Mucosa of rectum (tissue), 2 donors: ENCODE measurements at regions not wholly inside any gene's neighbourhood (a gene's known extent, or its start where the extent isn't known, plus 50 kb on each side); places are given as distances from the start of the nearest gene placed in this dataset.

Experiments
- H3K27ac ChIP-seq, 2 donors: one replicate each; pipeline ENCODE4 v1.7.0; 2013; ENCODE audit warnings: inconsistent platforms in 2 of 2, low read depth in 2 of 2, low read length in 2 of 2
- H3K27me3 ChIP-seq, 2 donors: one replicate each; pipeline ENCODE4 v1.7.0; 2013; ENCODE audit warnings: low read length in 2 of 2; ENCODE audit not compliant: control insufficient read depth in 2 of 2, insufficient read depth in 2 of 2
- H3K36me3 ChIP-seq, 2 donors: one replicate each; pipeline ENCODE4 v1.7.0; 2013; ENCODE audit warnings: low read length in 2 of 2; ENCODE audit not compliant: control insufficient read depth in 2 of 2, insufficient read depth in 2 of 2
- H3K4me1 ChIP-seq, 2 donors: one replicate each; pipeline ENCODE4 v1.7.0; 2013; ENCODE audit warnings: low read length in 2 of 2, mild to moderate bottlenecking in 1 of 2; ENCODE audit not compliant: control insufficient read depth in 2 of 2, insufficient read depth in 2 of 2
- H3K4me3 ChIP-seq, 2 donors: one replicate each; pipeline ENCODE4 v1.7.0; 2013; ENCODE audit warnings: low read length in 2 of 2
- H3K9ac ChIP-seq, 2 donors: one replicate each; pipeline ENCODE4 v1.7.0; 2013; ENCODE audit warnings: low read length in 2 of 2, low read depth in 1 of 2, mild to moderate bottlenecking in 1 of 2
- H3K9me3 ChIP-seq, 2 donors: one replicate each; pipeline ENCODE4 v1.7.0; 2013; ENCODE audit warnings: low read length in 2 of 2; ENCODE audit not compliant: control insufficient read depth in 2 of 2
- donor health status: healthy.
- donor health status: Normal muscosa, but diverticular disease.

DNA sequence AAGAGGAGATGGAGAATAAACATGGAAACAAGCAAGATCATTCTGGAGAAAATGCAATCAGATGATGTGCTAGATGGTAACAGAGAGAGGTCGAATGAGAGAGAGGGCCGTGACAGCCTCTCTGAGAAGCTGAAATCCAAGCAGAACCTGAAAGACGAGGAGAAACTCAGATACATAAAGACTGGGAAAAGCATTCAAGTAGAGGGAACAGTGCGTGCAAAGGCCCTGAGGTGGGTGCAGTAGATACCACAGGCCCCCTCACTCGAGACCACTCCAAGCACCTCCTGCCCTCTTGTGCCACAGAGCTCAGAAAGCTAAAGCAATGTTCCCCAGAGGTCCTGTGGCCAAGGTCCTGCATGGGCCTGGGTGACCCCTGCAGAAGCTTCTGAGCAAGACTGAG, 54.8 kb upstream of the DLK1 start:
- H3K27ac ChIP-seq = no peak overlapping the region
- no peak overlapping the region for H3K9ac ChIP-seq
- H3K9me3 ChIP-seq = no peaks in the 10 kb centered on the region
- peaks cover 14 to 43% of the 10 kb centered on the region in 2 donors for H3K4me1 ChIP-seq
- no peak overlapping the region for H3K4me3 ChIP-seq
- no peaks in the 10 kb centered on the region for H3K36me3 ChIP-seq
- peaks cover 0 to 2% of the 10 kb centered on the region in 2 donors for H3K27me3 ChIP-seq

GRCh38 chr14:100673085-100673806, 53.4 kb upstream of the DLK1 start:
- no peak overlapping the region for H3K4me3 ChIP-seq

DNA sequence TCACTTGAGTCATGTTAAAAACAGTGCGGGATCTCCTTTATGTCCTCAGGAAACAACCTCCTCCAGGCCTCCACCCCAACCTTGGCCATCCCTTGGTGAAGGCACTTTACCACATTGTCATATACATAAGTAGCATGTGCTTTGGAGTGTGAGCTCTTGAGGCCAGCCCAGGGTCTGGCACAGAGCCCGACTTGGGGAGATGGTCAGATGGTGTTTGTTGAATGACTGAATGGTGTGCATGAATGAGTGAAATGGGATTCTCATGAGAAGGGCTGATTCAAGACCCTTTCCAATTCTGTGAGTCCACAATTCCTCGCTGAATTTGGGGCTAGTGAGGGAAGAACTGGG, 52.9 kb upstream of the DLK1 start:
- Histone ChIP-seq H3K27me3 (peaks cover 0 to 2% of the 10 kb centered on the region in 2 donors), H3K36me3 (no peaks in the 10 kb centered on the region), H3K4me1 (peaks cover 27 to 52% of the 10 kb centered on the region in 2 donors), H3K9ac (no peak overlapping the region), H3K9me3 (no peaks in the 10 kb centered on the region), H3K27ac (no peak overlapping the region), H3K4me3 (no peak overlapping the region)

More at GRCh38 chr14:100673085-100673806, 53.4 kb upstream of the DLK1 start:
- no peaks in the 10 kb centered on the region for H3K36me3 ChIP-seq
- H3K9me3 ChIP-seq = no peaks in the 10 kb centered on the region
- peaks cover 24 to 52% of the 10 kb centered on the region in 2 donors for H3K4me1 ChIP-seq
- H3K27ac ChIP-seq = peak overlapping the region in 1 of 2 donors; percentile 47
- H3K9ac ChIP-seq = peak overlapping the region in 1 of 2 donors; percentile 41
- H3K27me3 ChIP-seq = peaks cover 0 to 2% of the 10 kb centered on the region in 2 donors

GRCh38 chr14:100674428-100674827, 52.3 kb upstream of the DLK1 start:
- Histone ChIP-seq H3K36me3 (no peaks in the 10 kb centered on the region), H3K27ac (no peak overlapping the region), H3K4me1 (peaks cover 23 to 45% of the 10 kb centered on the region in 2 donors), H3K27me3 (peaks cover 0 to 2% of the 10 kb centered on the region in 2 donors), H3K9me3 (no peaks in the 10 kb centered on the region), H3K4me3 (no peak overlapping the region), H3K9ac (no peak overlapping the region)

DNA sequence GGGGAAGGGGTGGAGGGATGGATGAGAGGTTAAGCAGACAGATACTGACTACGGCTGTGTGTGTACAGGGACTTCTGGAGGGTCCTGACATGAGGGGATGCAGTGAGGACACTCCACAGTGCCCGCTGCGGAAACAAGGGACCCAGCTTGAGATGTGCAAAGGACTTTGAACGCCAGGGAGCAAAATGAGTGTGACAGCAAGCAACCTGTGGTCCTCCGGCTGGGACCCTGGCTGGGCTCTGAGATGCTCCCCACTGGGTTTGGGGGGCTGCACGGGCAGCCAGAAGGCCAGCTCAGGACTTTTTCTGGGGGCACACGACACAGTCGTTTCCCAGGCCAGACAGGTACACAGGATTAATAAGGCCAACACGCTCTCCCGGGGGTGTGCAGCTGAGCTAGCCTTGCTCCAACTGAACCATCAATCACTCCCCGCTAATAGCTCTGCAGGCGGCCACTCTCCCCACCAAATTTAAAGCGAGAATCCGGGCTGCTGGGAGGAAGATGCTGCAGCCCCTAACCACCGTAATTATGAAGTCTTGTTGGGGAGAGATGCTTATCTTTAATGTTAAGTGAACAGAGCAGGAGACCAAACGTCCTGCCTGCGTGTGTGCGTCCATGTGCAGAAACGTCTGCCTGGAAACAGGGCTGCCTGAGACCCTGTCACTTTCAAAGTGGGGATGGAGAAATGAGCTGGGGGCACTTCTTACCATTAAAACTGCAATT, 51.6 kb upstream of the DLK1 start:
- Histone ChIP-seq H3K4me3 (no peak overlapping the region), H3K27ac (no peak overlapping the region), H3K4me1 (peaks cover 23 to 41% of the 10 kb centered on the region in 2 donors), H3K9me3 (no peaks in the 10 kb centered on the region), H3K27me3 (peaks cover 0 to 1% of the 10 kb centered on the region in 2 donors), H3K9ac (no peak overlapping the region), H3K36me3 (no peaks in the 10 kb centered on the region)

DNA sequence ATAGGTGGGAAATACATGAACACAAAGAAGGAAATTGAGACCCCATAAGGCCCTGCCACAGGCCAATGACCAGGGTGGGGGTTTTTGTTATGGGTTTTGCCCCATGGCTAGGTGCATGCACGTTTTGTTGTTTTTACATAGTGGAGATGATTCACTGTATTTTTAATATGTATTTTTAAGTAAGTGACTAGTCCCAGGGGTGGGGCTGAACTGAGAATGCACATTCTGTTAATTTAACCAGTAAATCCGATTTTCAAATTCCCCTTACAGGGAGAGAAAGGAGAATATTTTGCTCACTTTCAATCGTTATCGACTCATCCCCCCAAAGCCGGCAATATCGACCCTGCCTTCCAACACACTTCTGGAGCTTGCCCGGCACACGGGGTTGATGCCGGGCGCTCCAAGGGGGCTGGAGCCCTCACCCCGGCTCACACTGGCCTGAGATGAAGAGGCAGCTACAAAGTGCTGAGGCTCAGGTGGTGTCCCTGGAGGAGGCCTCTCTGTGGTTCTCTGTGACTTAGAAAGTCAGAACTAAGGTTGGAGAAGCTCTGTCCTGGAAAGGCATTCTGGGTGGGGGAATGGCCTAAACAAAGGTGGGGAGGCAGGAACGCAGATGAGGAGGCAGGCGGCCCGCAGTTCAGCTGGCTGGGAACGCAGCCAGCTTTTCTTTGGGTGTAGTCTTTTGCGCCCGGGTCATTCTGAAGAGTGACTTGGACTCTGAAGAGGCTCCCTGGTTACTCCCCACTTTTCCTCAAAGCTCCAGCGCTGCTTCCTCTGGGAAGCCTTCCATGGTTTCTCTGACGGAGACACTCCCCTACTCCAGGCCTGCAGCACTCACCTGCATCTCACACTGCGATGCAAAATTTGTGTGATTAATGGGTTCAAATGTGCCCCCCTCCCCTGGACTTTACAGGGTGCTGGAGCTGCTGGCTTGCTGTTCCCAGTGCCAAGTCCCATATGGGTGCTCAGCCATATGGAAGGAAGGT, 50.7 kb upstream of the DLK1 start:
- H3K9me3 ChIP-seq = no peaks in the 10 kb centered on the region
- no peaks in the 10 kb centered on the region for H3K27me3 ChIP-seq
- H3K4me3 ChIP-seq = peak overlapping the region in 1 of 2 donors; percentile 5
- no peaks in the 10 kb centered on the region for H3K36me3 ChIP-seq
- peak overlapping the region; percentile 68 to 76 for H3K27ac ChIP-seq
- peaks cover 23 to 44% of the 10 kb centered on the region in 2 donors for H3K4me1 ChIP-seq
- peak overlapping the region in 1 of 2 donors; percentile 18 for H3K9ac ChIP-seq
